Fibroblast of skin of right biceps (primary cell): ENCODE measurements at regions not wholly inside any gene's neighbourhood (a gene's known extent, or its start where the extent isn't known, plus 50 kb on each side); places are given as distances from the start of the nearest gene placed in this dataset.
"Not testable (repeated sequence)": the region's sequence is repeated elsewhere in the genome, so short reads cannot be mapped to it uniquely, and the experiment has no call there.

Experiments used
- DNase-seq: peaks from one replicate; pipeline ENCODE4 v3.0.0-alpha.2; 2013

DNA sequence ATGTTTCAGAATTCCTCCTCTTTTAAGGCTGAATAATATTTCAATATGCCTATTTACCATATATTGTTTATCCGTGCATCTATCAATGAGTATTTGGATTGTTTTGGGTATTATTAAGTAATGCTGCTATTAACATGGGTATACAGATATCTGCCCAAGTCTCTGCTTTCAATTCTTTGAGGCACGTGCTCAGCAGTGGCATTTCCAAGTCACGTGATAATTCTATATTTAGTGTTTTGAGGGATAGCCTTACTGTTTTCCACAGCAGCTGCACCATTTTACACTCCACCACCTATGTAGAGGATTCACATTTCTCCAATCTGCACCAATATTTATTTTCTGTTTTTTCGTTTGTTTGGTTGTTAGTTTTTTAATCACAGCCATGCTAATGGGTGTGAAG, 636.8 kb upstream of the ANKRD30A start:
- no peak for DNase-seq

GRCh38 chr10:36479073-36479472, 646.3 kb upstream of the ANKRD30A start:
- DNase-seq: no peak

- DNase-seq: no peak
These were observed 649.0 kb upstream of the ANKRD30A start for GRCh38 chr10:36476399-36476798.

DNA sequence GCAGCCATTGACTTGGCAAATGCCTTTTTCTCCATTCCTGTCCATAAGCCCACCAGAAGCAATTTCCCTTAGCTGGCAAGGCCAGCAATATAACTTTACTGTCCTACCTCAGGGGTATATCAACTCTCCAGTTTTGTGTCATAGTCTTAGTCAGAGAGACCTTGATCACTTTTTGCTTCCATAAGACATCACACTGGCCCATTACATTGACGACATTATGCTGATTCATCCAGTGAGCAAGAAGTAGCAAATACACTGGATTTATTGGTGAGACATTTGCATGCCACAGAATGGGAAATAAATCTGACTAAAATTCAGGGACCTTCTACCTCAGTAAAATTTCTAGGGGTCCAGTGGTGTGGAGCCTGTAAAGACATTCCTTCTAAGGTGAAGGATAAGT, 649.7 kb upstream of the ANKRD30A start:
- DNase-seq: peak; percentile 28

GRCh38 chr10:36474456-36474855, 650.9 kb upstream of the ANKRD30A start:
- no peak for DNase-seq

GRCh38 chr10:36473122-36473521, 652.3 kb upstream of the ANKRD30A start:
- no peak for DNase-seq

DNA sequence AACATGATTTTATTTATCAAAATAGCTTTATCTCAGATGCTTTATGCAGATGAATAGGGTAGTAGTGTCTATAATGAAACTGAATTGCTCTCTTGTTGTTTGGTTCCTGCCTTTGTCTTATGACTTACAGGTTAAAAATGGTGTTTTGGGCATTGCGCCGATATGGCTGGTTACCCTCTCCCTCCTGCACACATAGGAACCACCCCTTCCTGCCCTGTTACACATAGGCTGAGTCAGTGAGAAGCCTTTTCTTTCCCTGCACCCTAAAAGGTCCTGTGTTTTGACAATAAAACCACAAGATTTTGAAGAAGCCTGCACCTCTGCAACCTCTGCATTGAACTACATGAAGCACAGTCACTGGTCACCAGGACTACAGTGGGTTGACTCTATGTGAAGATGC, 655.8 kb upstream of the ANKRD30A start:
- DNase-seq: peak; percentile 72

DNA sequence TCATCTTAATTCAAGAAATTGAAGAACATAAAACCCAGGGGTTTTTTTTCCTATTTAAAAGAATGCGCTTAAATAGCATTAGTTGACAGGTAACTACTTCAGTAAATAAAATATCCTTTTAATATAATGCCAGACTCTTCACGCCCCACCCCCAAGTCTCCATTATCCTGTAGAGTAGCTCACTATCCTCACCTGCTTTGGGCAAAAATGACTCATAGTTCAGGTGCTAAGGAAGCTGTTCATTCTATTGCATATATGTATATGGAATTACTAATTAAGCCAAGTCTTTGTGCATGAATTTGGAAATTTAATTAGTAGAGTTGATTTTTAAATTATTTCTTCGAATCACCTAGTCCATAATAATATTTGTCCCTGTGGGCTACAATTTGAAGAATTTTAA, 656.8 kb upstream of the ANKRD30A start:
- DNase-seq: no peak

DNA sequence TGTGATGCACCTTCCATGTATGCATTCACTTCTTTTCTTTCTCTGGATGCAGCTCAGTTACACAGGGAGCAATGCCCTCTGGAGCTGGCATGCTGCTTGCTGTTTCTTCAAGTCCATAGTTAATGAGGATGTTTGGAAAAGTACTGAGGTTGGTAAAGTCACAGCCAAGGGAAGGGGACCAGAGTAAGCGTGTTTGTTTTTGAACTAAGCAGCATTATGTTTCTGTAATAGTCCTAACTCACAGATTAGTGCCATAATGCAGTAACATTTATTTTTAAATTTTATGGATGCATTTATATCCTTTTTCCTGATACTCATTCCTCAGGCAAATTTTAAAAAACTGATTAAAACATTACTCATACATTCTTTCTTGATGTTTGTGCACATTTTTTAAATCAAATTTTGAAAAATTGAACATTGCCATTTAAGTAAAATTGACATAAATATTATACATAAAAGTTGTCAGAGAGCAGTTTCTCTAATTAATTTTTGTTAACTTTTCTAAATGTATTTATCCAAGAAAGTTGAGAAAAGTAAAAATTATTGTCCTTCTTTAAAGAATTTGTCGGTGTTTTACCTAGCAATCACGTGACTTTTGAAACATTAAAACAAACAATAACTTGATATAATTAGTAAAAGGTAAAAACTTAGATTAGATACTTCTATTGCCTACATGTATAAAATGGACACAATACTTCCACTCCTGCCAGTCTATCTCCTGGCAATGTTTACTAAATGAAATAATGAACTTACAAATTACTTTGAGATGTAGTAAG, 659.6 kb upstream of the ANKRD30A start:
- no peak for DNase-seq

- DNase-seq: no peak
These were observed 661.1 kb upstream of the ANKRD30A start for GRCh38 chr10:36464291-36464690.

DNA sequence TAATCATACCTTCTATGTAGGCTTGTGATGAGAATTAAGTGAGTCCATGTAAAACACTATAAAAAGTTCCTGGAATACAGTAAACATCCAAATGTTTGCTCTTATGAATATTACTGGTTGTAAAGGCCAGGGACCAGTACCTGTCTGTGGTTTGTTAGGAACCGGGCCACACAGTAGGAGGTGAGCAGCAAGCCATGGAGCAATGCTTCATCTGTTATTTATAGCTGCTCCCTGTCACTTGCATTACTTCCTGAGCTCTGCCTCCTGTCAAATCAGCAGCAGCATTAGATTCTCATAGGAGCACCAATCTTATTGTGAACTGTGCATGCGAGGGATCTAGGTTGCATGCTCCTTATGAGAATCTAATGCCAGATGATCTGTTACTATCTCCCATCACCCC, 662.0 kb upstream of the ANKRD30A start:
- no peak for DNase-seq

GRCh38 chr10:36462194-36462593, 663.2 kb upstream of the ANKRD30A start:
- no peak for DNase-seq

DNA sequence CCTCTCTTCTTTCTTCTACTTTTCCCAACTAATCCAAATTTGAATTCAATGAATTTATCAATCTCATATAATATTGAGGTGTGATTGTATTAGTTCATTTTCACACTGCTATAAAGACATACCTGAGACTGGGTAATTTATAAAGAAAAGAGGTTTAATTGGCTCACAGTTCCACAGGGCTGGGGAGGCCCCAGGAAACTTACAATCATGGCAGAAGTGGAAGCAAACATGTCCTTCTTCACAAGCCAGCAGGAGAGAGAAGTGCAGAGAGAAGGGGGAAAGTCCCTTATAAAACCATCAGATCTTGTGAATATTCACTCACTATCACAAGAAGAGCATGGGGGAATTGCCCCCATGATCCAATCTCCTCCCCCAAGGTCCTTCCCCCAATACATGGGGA, 667.0 kb upstream of the ANKRD30A start:
- not testable (repeated sequence) for DNase-seq

DNA sequence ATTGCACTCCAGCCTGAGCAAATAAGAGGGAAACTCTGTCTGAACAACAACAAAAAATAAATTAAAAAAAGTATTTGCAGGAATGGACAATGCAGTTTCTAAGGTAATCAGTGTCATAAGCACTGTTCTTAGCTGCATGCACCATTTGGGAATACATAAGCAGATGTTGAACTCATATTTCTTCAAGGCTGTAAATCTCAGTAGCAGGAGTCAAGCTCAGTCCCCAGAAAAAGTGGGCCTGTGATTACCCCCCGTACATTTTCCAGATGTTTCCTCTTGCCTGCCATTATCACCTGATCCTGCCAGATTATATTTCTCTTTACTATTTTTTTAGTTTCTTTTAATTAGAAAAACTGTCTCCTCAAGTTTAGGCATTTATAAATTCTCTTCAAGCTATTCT, 667.6 kb upstream of the ANKRD30A start:
- DNase-seq: no peak

DNA sequence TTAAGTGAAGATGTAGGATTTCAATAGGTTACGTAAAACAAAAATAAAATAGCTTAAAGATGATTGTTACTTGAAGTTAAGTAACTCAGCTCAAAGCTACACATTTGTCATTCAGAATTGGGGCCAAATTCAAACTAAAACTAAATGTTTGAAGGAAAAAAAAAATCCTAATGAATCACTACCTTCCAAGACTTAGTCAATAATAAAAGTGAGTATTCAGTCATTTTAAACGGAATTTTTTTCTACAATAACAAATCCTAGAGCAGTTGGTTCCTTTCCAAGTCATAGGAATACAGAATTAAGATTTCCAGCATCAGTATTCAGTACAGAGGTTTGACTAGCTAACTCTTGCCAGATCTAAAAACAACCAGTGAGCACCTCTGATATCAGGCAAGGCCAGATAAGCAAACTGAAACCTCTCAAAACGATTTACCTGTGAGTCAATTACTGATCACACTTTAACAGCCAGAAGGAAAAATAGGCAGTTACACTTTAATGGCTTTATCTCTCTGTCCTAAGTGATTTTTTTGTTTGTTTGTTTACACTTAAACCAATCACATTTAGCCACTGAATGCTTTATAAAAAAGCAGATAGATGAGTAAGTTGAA, 669.8 kb upstream of the ANKRD30A start:
- DNase-seq: peak; percentile 25

- DNase-seq: peak; percentile 26
These were observed 672.5 kb upstream of the ANKRD30A start for GRCh38 chr10:36452851-36453250.

GRCh38 chr10:36451391-36451970, 673.9 kb upstream of the ANKRD30A start:
- DNase-seq: peak; percentile 48

- DNase-seq: peak; percentile 54
These were observed 675.0 kb upstream of the ANKRD30A start for GRCh38 chr10:36450380-36450779.

GRCh38 chr10:36448760-36449691, 676.4 kb upstream of the ANKRD30A start:
- peak; percentile 8 for DNase-seq

- DNase-seq: no peak
These were observed 678.5 kb upstream of the ANKRD30A start for GRCh38 chr10:36446881-36447280.

DNA sequence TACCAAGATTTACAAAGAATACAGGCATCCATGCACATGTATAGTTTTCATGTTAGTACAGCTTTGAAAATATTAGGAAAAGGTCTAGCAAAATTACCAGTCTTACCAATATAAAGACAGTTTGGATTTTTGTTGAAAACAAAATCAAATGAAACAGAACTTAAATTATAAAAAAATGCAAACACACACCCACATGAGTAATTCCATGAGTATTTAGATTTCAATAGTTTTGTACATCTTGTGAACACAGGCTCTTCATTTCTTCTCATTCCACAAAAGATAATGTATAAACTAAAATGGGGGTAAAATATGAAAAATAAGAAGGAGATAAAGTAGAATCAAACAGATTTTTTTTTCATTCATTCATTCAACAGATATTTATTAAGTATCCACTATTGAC, 682.2 kb upstream of the ANKRD30A start:
- DNase-seq: no peak

- DNase-seq: peak; percentile 39
These were observed 683.8 kb upstream of the ANKRD30A start for GRCh38 chr10:36441557-36441956.

DNA sequence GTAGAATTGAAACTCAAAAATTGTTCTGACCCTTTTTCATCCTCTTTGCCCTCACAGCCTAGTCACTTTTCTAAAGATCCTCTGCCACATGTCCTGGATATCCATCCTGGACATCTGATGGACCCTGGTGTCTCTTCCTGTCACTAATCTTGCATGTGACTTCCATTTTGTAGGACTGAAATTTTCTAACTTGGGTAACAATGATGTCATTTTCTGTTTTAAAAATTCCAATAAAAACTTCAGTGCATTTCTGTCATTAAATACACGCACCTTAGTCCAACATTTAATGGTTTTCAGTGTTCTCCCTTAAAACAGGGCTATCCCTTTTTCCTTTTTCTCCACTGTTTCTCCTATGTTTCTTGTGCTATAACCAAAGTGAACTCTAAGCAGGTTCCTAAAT, 684.9 kb upstream of the ANKRD30A start:
- DNase-seq: no peak
